Esophagus squamous epithelium (tissue), 4 donors: ENCODE measurements at regions not wholly inside any gene's neighbourhood (a gene's known extent, or its start where the extent isn't known, plus 50 kb on each side); places are given as distances from the start of the nearest gene placed in this dataset.

Experiments
- POLR2A ChIP-seq, 4 donors: fragments of 450-650 bp; IDR thresholded peaks; one replicate each; pipeline ENCODE4 v1.6.1; 2017; ENCODE audit warnings: antibody characterized with exemption in 4 of 4, mild to moderate bottlenecking in 4 of 4, moderate library complexity in 3 of 4
- TF ChIP-seq, protein P1 (sequence below), 6 experiments: fragments of 450-650 bp in 4 of 6; fragments of 200-600 bp in 2 of 6; sonication (generic) in 2 of 6; IDR thresholded peaks; one replicate each; pipeline ENCODE4 v1.5.1; 2016 to 2019; ENCODE audit warnings: antibody characterized with exemption in 6 of 6, mild to moderate bottlenecking in 4 of 6, moderate library complexity in 4 of 6

DNA sequence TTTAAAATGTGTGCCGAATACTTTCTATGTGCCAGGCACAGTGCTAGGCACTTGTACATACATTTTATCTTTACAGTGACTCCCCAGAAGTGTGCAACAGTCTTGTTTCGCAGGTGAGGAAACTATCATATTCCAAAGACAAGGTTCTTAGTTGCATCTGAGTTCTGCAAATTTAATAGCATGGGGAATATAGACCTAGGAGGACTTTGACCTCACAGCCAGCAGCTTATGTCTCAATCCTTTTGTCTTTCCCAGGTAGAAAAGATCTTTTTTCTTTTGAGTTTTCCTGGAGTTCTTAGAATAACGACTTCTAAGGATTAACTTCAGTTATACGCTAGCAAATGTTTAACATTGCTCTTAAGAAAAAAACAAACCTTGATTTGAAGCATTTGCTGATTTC is 482.8 kb upstream of the ZMIZ1 start:
- TF ChIP-seq, protein P1, sequence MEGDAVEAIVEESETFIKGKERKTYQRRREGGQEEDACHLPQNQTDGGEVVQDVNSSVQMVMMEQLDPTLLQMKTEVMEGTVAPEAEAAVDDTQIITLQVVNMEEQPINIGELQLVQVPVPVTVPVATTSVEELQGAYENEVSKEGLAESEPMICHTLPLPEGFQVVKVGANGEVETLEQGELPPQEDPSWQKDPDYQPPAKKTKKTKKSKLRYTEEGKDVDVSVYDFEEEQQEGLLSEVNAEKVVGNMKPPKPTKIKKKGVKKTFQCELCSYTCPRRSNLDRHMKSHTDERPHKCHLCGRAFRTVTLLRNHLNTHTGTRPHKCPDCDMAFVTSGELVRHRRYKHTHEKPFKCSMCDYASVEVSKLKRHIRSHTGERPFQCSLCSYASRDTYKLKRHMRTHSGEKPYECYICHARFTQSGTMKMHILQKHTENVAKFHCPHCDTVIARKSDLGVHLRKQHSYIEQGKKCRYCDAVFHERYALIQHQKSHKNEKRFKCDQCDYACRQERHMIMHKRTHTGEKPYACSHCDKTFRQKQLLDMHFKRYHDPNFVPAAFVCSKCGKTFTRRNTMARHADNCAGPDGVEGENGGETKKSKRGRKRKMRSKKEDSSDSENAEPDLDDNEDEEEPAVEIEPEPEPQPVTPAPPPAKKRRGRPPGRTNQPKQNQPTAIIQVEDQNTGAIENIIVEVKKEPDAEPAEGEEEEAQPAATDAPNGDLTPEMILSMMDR (IDR thresholded peaks at IDR 0.05): no peak
- no peak for TF ChIP-seq POLR2A (IDR thresholded peaks at IDR 0.05)
